OCI-M1 (cell line): ENCODE measurements at regions not wholly inside any gene's neighbourhood (a gene's known extent, or its start where the extent isn't known, plus 50 kb on each side); places are given as distances from the start of the nearest gene placed in this dataset.

Experiments
- DNase-seq: peaks from one replicate; lab custom pipeline; 2025; lab: John Stamatoyannopoulos, UW

GRCh38 chr13:48181482-48182145, 51.4 kb upstream of the ITM2B start:
- DNase-seq: no peak

DNA sequence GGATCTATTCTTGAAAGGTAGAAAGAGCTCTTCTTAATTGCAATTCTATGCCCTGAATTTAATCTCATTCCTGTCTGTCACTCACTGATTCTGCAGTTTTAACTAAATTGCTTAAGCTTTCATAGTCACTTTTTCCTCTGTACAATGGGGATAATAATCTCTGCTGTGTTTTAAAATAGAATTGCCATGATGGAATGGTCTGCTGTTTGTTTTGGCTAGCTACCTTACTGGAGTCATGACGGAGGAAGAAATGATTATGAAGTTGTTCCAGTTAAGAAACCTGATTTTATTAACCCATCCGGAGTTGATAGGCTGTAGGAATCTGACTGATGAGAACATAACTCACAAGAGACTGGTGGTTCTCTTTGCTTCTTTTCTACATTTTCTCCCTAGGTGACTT, 54.9 kb upstream of the ITM2B start:
- no peak for DNase-seq

- no peak for DNase-seq
These were observed 56.2 kb upstream of the ITM2B start for GRCh38 chr13:48176781-48177180.

DNA sequence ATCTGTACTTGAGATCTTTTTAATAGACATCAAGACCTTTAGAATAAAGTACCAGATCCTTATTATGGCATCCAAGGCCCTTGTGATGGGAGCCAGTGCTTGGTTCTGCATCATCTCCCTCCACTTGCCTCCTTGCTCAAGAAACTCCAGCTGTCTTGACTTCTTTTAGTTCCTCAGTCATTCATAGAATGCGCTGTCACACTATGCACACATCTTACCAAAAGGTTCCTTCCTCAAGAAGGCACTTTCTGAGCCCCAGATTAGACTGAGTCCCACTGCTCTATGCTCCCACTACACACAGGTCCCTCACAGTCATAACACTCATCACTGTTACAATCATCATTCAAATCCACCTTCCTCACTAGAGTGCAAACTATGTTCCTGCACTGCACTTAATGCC, 57.8 kb upstream of the ITM2B start:
- no peak for DNase-seq

GRCh38 chr13:48167866-48168265, 65.1 kb upstream of the ITM2B start:
- no peak for DNase-seq

- DNase-seq: no peak
These were observed 67.3 kb upstream of the ITM2B start for GRCh38 chr13:48165727-48166126.

DNA sequence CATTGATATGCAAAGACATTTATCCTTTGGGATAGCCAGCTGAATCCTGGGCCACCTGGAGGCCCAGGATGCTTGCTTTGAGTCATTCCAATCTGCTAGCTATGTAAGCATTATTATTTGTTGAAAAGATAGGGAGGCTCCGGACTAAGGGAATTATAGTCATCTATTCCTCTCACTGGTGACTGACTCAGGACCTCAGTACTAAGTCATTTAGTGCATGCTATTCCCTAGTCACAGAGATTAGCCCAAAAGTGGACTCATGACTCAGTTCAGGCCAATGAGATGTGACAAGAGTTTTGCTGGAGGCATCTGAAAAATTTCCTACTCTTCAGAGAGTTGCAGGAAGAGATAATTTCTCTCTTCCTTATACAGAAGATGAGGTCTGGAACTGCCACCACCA, 67.9 kb upstream of the ITM2B start:
- no peak for DNase-seq

- no peak for DNase-seq
These were observed 68.2 kb upstream of the MED4 start for GRCh38 chr13:48163061-48163460.

- no peak for DNase-seq
These were observed 67.3 kb upstream of the MED4 start for GRCh38 chr13:48162217-48162616.

- DNase-seq: peak; percentile 85
These were observed 66.8 kb upstream of the MED4 start for GRCh38 chr13:48161530-48162179.

DNA sequence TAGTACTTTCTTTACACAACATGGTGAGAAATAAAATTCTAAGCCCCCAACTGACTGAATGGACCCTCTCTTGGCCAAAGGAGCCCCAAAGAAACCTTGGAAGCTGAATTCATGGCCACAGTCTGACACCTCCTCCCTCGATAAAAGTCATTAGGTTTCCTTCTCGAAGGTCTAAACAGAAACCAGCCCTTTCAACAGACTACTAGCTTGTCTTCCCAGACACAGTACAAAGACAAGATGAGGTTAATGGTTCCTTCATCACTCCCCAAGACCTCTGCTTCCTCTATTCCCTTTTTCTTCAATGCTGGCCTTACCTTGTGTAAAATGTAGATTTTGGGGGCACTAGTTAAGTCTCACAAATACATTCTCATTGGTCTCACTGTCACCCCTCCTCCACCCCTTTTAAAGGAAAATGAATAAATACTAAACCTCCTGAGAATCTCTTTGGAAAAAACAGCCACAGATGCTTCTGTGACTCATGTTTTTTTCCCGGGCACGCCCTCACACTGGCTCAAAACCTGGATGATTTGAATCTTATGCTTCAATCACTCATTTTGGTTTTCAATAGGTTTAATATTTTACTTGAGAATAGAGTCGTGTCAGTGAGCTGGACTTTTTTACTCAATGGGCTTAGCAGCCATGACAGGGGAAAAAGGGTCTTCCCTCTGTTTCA, 65.8 kb upstream of the MED4 start:
- peak; percentile 32 for DNase-seq

DNA sequence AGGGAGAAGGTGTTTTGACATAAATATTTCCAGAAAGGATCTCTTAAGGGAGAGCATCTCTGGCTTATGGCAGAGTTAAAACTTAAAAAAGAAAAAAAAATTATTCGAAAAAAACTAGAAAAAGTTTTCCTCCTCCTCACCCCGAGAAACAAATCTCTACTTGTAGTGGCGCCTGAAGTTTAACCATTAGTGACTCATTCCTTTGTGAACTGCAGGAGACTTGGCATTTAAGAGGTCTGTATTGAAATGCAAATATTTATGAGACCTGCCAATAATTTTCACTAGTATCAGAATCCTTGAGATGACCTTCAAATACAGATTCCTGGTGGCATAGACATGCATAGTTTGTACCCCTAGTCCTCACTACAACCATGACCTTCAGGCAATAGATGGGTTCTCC, 64.9 kb upstream of the MED4 start:
- no peak for DNase-seq

DNA sequence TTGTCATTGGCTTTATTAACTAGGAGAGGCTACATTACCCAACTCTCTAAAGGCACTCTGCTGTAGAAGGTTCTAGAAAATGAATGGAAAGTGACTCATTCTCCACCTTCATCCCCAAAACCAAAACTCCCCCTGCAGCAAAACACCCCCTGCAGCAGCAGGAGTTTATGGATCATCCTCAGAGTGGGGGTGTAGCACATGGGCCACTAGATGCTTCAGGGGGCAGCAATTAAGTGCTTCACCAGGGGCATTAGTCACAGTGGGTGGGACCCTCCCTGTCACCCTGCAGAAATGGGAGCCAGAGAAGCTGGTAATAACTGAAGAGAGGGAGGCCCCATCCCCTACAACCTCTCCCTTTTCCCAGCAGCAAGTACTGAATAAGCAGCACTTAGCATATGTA, 64.5 kb upstream of the MED4 start:
- DNase-seq: no peak

- no peak for DNase-seq
These were observed 64.0 kb upstream of the MED4 start for GRCh38 chr13:48158915-48159314.

- DNase-seq: no peak
These were observed 63.4 kb upstream of the MED4 start for GRCh38 chr13:48158290-48158689.

GRCh38 chr13:48156466-48156865, 61.6 kb upstream of the MED4 start:
- no peak for DNase-seq

DNA sequence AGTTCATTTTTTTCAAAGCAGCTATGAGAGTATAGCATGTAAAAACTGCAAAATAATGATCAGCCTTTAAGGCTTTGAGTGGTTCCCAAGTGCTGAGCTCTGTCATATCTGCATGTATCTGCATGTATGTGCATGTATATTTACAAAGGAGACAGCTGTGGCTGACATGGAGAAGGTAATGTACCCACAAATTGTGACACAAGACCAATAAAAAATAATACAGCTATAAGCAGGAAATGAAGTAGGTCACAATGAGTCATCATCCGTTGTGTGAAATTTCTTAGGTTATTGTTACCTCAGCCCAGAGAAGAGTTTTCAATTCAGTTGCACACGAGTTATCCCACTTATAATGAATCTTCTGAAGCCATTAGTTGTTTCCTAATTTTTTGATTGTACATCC, 60.9 kb upstream of the MED4 start:
- DNase-seq: peak; percentile 25

GRCh38 chr13:48154671-48155070, 59.8 kb upstream of the MED4 start:
- DNase-seq: no peak

DNA sequence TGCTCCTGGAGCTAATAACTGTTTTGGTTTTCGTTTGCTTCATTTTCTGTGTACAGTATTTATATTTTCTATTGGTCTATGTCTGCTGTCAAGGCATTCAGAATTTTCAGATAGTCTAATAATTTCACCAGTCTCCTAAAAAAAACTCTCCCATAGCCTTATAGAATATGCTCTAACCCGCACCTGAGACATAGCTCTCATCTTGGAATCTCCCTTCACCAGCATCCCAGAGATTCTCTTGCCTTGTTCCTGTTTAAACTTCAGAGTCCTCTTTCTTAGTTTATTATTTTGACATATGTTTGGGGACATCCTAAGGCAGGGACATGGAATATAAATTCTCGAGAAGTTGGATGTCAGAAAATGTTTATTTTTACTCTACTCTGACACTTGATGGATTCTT, 58.3 kb upstream of the MED4 start:
- DNase-seq: no peak

GRCh38 chr13:48151363-48152161, 56.7 kb upstream of the MED4 start:
- DNase-seq: peak; percentile 25

DNA sequence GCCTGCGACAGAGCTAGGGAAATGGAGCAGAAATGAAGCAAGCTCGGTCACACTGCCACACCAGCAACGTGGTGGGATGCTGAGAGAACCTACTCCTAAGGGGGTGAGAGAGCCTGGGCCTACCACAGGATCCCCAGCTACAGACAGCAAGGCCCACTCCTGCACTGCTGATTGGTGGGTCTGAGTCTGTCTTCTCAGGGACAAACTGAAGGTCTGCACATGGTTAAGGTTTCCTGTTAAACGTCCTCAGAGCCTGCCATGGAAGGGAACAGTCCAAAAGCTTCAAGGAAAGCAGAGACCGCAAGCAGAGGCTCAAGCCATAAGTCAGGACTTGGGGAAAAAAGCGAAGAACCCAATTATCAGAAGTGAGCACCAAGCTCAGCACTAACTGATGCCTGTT, 53.5 kb upstream of the MED4 start:
- DNase-seq: no peak

GRCh38 chr13:48146636-48147035, 51.7 kb upstream of the MED4 start:
- no peak for DNase-seq

DNA sequence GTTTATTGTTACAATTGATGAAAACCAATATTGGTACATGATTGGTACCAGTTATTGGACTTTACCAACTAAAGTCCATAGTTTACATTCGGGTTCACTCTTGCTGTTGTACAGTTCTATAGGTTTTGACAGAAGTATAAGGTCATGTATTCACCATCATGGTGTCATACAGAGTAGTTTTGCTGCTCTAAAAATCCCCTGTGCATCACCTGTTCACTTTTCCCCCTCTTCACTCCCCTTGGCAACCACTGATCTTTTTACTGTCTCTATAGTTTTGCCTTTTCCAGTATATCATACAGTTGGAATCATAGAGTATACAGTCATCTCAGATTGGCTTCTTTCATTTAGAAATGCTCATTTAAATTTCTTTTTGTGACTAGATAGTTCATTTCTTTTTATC, 51.2 kb upstream of the MED4 start:
- DNase-seq: no peak
